GM23338 (cell line): ENCODE measurements at regions not wholly inside any gene's neighbourhood (a gene's known extent, or its start where the extent isn't known, plus 50 kb on each side); places are given as distances from the start of the nearest gene placed in this dataset.

Experiments
- CREB1 ChIP-seq: fragments of 250-450 bp; sonication (Bioruptor Pico); IDR thresholded peaks from 2 replicates; pipeline ENCODE4 v1.5.0; 2020; ENCODE audit warnings: low read depth, mild to moderate bottlenecking, moderate library complexity
- CTCF ChIP-seq, 2 experiments: fragments of 200-600 bp in 1 of 2; sonication (generic) in 1 of 2; conservative IDR thresholded peaks; 2 replicates each; pipeline versions ENCODE4 v1.5.1 to v1.6.1; 2016 to 2017; ENCODE audit warnings: antibody characterized with exemption in 2 of 2, low read depth in 2 of 2, mild to moderate bottlenecking in 2 of 2, moderate library complexity in 1 of 2
- EZH2 ChIP-seq: fragments of 200-600 bp; sonication (generic); IDR thresholded peaks from one replicate; pipeline ENCODE4 v1.8.0; 2017; ENCODE audit warnings: antibody characterized with exemption, mild to moderate bottlenecking, low read depth; ENCODE audit not compliant: unreplicated experiment
- EZH2phosphoT487 ChIP-seq: fragments of 200-600 bp; sonication (generic); IDR thresholded peaks from one replicate; pipeline ENCODE4 v1.8.1; 2018; ENCODE audit warnings: antibody characterized with exemption; ENCODE audit not compliant: unreplicated experiment
- JUNB ChIP-seq: IDR thresholded peaks from one replicate; pipeline ENCODE4 v1.6.1; 2016; ENCODE audit warnings: antibody characterized with exemption; ENCODE audit not compliant: unreplicated experiment
- NANOG ChIP-seq: IDR thresholded peaks from 2 replicates; pipeline ENCODE4 v1.6.1; 2016; ENCODE audit warnings: antibody characterized with exemption, borderline replicate concordance
- POLR2AphosphoS5 ChIP-seq: IDR thresholded peaks from 2 replicates; pipeline ENCODE4 v1.6.1; 2016; ENCODE audit warnings: antibody characterized with exemption, low read depth
- ZNF331 ChIP-seq: fragments of 250-450 bp; sonication (Bioruptor Pico); IDR thresholded peaks from 2 replicates; pipeline ENCODE4 v1.5.0; 2020; ENCODE audit warnings: low read depth, mild to moderate bottlenecking, moderate library complexity
- TF ChIP-seq, protein P1 (sequence below): IDR thresholded peaks from 2 replicates; pipeline ENCODE4 v1.6.1; 2016; ENCODE audit warnings: antibody characterized with exemption
- TF ChIP-seq, protein P2 (sequence below): IDR thresholded peaks from one replicate; pipeline ENCODE4 v1.6.1; 2018; ENCODE audit warnings: antibody characterized with exemption; ENCODE audit not compliant: unreplicated experiment

DNA sequence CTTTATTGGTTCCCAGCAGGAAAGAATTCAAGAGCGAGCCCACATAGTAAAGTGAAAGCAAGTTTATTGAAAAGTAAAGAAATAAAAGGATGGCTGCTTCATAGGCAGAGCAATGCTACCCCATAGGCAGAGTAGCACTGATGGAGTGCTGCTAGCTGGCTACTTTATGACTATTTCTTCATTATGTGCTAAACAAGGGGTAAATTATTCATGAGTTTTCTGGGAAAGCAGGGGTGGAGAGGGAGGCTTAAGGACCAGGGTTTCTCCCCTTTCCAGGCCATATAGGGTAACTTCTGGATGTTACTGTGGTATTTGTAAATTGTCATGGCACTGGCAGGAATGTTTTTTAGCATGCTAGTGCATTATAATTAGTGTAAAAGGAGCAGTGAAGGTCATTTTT is 1271.4 kb downstream of the KCNT2 start:
- TF ChIP-seq, protein P1, sequence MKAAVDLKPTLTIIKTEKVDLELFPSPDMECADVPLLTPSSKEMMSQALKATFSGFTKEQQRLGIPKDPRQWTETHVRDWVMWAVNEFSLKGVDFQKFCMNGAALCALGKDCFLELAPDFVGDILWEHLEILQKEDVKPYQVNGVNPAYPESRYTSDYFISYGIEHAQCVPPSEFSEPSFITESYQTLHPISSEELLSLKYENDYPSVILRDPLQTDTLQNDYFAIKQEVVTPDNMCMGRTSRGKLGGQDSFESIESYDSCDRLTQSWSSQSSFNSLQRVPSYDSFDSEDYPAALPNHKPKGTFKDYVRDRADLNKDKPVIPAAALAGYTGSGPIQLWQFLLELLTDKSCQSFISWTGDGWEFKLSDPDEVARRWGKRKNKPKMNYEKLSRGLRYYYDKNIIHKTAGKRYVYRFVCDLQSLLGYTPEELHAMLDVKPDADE = no peak
- TF ChIP-seq CTCF (conservative IDR thresholded peaks at IDR 0.05; ENCODE audit: low read depth in 2 of 2) (no peak), EZH2phosphoT487 (no peak), EZH2 (no peak), POLR2AphosphoS5 (no peak), CREB1 (no peak), ZNF331 (CRISPR knock-in tag) (no peak), JUNB (no peak), NANOG (no peak)
- TF ChIP-seq, protein P2, sequence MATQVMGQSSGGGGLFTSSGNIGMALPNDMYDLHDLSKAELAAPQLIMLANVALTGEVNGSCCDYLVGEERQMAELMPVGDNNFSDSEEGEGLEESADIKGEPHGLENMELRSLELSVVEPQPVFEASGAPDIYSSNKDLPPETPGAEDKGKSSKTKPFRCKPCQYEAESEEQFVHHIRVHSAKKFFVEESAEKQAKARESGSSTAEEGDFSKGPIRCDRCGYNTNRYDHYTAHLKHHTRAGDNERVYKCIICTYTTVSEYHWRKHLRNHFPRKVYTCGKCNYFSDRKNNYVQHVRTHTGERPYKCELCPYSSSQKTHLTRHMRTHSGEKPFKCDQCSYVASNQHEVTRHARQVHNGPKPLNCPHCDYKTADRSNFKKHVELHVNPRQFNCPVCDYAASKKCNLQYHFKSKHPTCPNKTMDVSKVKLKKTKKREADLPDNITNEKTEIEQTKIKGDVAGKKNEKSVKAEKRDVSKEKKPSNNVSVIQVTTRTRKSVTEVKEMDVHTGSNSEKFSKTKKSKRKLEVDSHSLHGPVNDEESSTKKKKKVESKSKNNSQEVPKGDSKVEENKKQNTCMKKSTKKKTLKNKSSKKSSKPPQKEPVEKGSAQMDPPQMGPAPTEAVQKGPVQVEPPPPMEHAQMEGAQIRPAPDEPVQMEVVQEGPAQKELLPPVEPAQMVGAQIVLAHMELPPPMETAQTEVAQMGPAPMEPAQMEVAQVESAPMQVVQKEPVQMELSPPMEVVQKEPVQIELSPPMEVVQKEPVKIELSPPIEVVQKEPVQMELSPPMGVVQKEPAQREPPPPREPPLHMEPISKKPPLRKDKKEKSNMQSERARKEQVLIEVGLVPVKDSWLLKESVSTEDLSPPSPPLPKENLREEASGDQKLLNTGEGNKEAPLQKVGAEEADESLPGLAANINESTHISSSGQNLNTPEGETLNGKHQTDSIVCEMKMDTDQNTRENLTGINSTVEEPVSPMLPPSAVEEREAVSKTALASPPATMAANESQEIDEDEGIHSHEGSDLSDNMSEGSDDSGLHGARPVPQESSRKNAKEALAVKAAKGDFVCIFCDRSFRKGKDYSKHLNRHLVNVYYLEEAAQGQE = no peak
